NCI-H1417 (cell line): ENCODE measurements at regions not wholly inside any gene's neighbourhood (a gene's known extent, or its start where the extent isn't known, plus 50 kb on each side); places are given as distances from the start of the nearest gene placed in this dataset.
A peak's percentile ranks its signal among the peaks of the same experiment; 100 is the strongest.

ENCODE experiments used
- DNase-seq, 3 experiments: peaks; one replicate each; lab custom pipeline; 2025; lab: John Stamatoyannopoulos, UW

DNA sequence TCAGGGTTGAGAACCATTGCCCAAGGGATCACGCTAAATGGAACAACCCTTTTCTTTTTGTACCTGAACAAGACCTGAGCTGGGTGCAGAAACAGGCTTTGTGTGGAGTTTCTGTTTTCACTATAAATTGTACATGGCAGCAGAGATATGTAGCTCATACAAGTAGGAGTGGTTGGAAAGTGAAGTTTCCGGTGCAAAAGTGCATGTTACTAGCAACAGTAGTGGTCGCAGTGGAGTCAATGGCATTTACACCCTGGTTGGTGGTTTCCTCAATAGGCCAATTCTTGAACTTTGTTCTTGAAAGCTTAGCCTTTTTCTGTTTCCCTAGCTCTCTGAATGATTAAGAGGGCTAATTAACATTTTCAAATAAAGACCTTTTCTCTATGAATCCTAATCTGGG, 170.7 kb downstream of the NEBL start:
- DNase-seq: no peak

DNA sequence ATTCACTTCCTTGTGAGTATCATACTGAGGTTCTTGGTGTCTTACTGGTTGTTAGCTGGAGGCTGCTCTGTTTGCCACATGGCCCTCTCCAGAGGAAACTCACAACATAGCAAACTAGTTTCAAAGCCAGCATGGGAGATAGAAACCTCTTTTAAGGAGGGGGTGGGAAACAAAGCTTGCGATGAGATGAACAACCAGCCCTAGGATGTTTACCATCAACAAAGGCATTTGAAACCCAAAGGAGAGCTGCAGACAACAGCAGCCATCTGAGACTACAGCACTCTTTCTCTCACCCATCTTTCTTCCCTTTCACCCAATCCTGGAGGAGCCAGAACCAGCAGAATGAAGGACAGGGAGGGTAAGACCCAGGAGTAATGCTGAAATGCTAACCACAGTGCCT, 182.1 kb downstream of the NEBL start:
- DNase-seq: no peak

- DNase-seq: no peak
Measured at GRCh38 chr10:20714518-20714917, 182.6 kb downstream of the NEBL start.

DNA sequence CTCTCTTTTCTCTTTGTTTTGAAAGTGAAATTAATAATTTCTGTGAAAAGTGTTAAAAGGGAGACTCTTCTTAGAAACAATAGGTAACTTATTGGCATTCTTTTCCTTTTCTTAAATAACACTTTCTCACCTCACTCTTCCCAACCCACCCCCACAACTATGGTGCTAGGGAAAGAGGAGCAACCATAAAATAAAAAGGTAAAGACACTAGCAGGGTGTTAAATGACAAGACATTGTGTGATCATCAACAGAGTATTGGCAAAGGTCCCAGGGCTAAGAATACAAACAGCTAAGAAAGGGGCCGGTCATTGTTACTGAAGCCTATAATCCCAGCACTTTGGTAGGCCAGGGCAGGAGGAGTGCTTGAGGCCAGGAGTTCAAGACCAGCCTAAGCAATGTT, 183.7 kb downstream of the NEBL start:
- no peak for DNase-seq

DNA sequence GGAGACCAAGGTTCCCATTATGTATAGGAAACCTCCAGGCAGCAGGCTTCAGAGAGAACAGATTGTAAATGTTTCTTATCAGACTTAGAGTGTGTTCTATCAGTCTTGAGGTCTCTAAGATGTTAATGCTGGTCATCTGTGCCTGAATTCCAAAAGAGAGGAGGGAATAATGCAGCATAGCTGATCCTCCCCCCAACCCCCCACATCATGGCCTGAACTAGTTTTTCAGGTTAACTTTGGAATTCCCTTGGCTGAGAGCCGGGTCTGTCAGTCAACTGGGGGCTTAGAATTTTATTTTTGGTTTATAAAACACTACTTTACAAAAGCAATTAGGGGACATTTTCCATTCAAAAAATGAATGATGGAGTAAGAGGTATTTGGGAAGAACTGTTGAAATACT, 184.3 kb downstream of the NEBL start:
- no peak for DNase-seq

DNA sequence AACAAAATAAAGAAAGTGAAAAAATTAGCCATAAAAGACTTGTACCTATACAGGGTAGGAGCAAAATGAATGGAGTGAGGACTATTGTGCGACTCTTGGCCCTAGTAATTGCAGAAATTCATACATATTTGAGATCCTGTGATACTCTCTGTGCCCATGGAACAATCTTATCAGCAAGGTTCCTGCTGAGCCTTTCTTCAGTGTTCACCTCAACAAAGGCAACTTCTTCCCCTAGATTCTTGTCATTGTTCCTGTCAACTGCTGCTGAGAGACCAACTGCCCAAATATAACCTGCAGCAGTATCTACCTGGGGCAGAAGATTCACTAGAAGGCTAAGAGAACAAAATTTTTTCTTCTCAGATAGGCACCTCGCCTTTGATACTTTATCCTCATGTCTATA, 187.4 kb downstream of the NEBL start:
- DNase-seq: no peak

DNA sequence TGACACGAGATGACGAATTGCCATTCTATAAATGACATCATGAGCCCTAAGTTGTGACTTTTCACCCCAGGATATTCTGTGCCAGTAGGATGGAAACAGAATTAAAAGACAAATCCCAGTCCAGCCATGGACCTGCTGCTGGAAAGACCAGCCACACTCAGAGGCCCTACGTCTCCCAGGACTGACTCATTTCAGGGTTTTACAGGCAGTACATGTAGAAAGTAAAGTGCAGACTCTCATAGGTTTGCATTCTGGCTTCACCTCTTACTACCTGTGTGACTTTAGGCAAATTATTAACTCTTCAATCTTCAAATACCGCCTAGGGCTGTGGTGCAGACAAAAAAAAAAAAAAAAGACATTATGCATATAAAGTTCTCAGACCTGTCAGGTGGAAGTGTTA, 188.8 kb downstream of the NEBL start:
- DNase-seq: no peak

DNA sequence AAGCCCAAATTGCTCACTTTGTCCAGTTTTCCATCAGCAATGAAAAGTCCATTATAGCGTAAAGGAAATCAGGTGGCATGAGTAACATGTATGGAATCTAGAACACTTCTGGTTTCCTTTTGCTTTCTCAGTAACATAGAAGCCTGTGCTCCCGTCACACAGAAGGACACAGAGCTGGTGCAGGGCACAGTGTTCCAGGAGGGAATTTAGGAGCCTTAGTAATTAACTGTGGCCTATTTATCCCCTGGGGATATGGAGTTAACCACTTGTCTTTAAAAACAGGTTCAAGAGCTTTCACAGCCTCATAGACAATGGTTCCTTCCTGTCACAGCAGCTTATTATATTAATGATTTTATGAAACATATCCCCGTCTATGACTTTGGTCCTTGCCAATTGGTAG, 189.9 kb downstream of the NEBL start:
- DNase-seq: peak in 2 of 3 experiments; percentile 0 to 64

- no peak for DNase-seq
Measured at GRCh38 chr10:20698837-20699236, 198.3 kb downstream of the NEBL start.

- no peak for DNase-seq
Measured at GRCh38 chr10:20694296-20694695, 202.8 kb downstream of the NEBL start.

DNA sequence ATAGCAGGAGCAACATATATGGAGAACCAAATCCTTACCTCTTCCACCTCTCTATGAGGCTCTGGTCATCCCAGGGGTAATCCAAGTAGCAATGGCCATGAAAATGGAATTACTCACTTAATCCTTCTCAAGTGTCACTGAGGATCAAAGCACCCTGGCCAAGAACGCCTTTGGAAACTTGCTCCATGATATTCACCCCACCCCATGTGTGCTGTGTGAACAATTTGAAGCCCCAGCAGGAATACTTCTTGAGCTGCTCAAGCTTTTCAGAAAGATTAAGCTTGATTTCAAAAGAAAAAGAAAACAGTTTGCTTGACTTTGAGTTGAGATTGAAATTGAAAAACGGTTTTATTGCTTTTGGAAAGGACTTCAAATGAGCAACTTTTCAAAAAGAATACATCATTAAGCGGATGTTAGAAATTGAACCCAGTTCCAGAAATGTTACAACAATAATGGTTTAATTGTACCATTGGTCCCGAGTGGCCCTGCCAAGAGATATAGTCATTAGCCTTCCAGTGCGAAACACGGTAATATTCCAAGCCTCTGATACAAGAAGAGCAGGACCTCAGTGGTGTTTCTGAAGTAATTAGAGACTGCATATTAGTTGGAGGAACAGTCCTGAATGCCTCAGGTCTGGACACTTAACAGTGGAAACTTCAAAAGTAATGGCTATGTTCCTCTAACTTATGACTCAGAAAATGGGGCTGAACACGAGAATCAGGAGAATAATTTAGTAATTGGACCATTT, 208.1 kb downstream of the NEBL start:
- no peak for DNase-seq

GRCh38 chr10:20686015-20686635, 211.0 kb downstream of the NEBL start:
- no peak for DNase-seq

DNA sequence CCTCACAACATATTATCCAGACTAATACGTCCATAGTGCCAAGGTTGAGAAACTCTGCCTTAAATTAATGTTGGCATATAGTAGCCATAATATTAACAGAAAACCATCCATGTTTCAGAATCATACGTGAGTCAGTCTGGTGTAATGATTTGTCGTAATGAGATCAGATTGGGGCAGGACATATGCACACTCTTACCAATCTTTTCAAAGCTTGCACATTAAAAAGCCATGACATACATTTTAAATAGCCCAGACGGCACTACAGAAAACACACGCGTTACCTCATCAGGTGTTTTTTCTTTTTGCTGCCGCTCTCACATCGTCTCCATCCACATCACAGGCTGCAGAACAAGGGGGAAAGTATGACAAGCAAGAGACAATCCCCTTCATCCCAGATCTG, 211.6 kb downstream of the NEBL start:
- DNase-seq: no peak

DNA sequence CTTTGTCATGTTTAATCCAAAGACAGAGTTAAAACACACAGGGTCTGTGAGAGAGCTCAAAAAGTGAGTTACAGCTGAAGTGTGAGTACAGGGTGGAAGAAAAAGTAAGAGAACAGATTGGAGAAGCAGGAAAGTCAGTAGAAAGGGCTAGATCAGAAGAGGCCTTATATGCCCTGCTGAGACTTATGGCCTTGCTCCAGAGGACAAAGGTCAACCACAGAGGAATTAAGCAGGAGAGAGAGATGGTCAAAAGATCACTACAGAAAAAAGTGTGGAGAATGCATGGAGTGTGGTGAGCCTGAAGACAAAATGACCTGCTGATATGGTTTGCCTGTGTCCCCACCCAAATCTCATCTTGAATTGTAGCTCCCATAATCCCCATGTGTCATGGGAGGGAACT, 213.8 kb downstream of the NEBL start:
- no peak for DNase-seq

GRCh38 chr10:20682782-20683181, 214.3 kb downstream of the NEBL start:
- no peak for DNase-seq

GRCh38 chr10:20677340-20677739, 219.8 kb downstream of the NEBL start:
- no peak for DNase-seq

DNA sequence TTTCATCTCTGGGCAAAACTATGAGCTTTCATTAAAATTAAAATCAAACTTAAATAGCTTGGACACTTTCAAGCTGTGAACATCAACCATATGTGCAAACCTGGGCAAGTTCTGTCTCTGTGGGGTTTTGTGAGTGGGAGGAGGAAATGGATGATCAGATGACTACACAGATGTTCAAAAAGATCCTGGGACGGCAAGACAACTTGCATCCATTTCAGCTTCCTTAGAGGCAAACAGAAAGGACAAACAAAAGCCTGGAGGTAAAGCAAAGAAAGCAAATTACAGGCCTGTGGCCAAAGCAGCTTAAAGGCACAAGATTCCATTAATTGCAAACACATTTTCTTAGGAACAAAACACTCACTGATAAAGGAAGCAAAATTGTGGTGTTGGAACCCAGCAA, 222.2 kb downstream of the NEBL start:
- no peak for DNase-seq

- no peak for DNase-seq
Measured at GRCh38 chr10:20673175-20673574, 223.9 kb downstream of the NEBL start.

GRCh38 chr10:20672741-20673140, 224.4 kb downstream of the NEBL start:
- no peak for DNase-seq

GRCh38 chr10:20670579-20670978, 226.5 kb downstream of the NEBL start:
- no peak for DNase-seq

DNA sequence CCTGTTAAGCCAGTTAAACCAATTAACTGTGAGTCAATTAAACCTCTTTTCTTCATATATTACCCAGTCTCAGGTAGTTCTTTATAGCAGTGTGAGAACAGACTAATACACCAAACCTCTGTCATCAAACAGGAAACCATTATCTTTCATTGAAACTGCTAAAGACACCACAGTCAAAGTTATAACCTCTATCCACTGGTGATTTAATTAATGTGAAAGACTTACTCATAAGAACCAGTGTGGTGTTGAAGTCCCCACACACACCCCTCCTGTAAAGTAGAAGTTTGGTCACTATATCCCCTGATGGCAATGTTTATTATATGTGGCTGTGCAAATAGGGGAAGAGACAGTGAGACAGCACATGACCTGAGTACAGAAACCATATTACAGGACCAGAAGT, 228.1 kb downstream of the NEBL start:
- no peak for DNase-seq

DNA sequence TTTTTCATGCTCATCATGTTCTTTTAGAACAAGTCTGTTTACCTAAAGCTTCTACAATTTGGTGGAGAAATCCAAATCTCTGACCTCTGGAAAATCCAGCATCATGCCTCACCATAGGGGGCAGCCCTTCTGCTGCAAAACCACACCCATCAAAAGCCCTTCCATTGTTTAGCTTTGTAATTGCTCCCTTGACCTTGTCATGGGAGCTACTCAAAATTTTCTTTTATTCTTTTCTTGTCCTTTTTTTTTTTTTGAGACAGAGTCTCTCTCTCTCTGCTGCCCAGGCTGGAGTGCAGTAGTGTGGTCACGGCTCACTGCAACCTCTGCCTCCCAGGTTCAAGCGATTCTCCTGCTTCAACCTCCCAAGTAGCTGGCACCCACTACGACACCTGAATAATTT, 234.4 kb downstream of the NEBL start:
- DNase-seq: no peak

GRCh38 chr10:20659225-20659624, 237.9 kb downstream of the NEBL start:
- no peak for DNase-seq

DNA sequence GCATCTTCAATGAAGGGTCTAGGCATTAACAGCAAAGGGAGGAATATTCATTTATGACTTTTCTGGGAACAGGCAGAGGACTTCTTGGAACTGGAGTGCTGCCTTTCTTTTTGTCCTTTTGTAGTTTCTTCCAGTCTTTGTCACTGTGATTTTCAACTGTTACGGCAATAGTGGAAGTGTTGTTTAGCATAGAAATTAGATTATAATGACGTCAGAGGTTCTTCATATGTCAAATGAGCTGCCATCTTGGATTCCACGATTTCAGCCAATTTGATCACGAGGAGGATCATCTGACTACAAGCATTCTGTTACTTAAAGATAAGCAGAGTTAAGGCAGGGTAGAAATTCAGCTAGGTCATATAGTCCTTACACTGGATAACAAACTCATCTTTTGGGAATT, 239.0 kb downstream of the NEBL start:
- DNase-seq: no peak
